Gastrocnemius medialis (tissue), 4 donors: ENCODE measurements at regions not wholly inside any gene's neighbourhood (a gene's known extent, or its start where the extent isn't known, plus 50 kb on each side); places are given as distances from the start of the nearest gene placed in this dataset.

Source experiments
- POLR2A ChIP-seq, 2 donors: fragments of 450-650 bp; IDR thresholded peaks; one replicate each; pipeline ENCODE4 v1.6.1; 2017; ENCODE audit warnings: antibody characterized with exemption in 2 of 2, mild to moderate bottlenecking in 2 of 2, moderate library complexity in 2 of 2
- TF ChIP-seq, protein P1 (sequence below), 5 experiments: fragments of 450-650 bp in 3 of 5; fragments of 200-600 bp in 2 of 5; sonication (generic) in 2 of 5; IDR thresholded peaks in 4 of 5; conservative IDR thresholded peaks in 1 of 5; 1 replicate in 4 of 5; 2 replicates in 1 of 5; pipeline ENCODE4 v1.5.1; 2016 to 2019; ENCODE audit warnings: antibody characterized with exemption in 5 of 5, mild to moderate bottlenecking in 3 of 5, moderate library complexity in 3 of 5

DNA sequence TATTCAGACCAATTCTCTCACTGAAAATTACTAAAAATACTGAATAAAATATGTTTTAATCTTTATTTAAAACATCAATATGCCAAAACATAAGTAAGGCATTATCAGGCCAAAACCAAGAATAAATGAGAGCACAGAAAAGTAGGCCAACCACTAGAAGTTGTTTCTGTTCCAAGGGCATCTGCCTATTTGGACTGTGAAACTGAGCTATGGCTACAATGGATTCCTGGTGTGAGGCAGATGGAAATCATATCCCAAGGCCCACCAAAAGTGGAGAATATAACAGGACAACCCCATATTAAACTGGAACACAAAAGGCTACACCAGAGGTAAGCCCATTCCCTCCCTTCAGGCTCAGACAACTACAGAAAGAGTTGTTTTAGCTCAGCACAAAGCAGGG lies 302.8 kb upstream of the IL12A start:
- TF ChIP-seq, protein P1, sequence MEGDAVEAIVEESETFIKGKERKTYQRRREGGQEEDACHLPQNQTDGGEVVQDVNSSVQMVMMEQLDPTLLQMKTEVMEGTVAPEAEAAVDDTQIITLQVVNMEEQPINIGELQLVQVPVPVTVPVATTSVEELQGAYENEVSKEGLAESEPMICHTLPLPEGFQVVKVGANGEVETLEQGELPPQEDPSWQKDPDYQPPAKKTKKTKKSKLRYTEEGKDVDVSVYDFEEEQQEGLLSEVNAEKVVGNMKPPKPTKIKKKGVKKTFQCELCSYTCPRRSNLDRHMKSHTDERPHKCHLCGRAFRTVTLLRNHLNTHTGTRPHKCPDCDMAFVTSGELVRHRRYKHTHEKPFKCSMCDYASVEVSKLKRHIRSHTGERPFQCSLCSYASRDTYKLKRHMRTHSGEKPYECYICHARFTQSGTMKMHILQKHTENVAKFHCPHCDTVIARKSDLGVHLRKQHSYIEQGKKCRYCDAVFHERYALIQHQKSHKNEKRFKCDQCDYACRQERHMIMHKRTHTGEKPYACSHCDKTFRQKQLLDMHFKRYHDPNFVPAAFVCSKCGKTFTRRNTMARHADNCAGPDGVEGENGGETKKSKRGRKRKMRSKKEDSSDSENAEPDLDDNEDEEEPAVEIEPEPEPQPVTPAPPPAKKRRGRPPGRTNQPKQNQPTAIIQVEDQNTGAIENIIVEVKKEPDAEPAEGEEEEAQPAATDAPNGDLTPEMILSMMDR (IDR thresholded peaks at IDR 0.05 in 4 of 5, conservative IDR thresholded peaks at IDR 0.05 in 1 of 5): no peak
- no peak for TF ChIP-seq POLR2A (IDR thresholded peaks at IDR 0.05)
